Neural cell (in vitro differentiated cells): ENCODE measurements at regions not wholly inside any gene's neighbourhood (a gene's known extent, or its start where the extent isn't known, plus 50 kb on each side); places are given as distances from the start of the nearest gene placed in this dataset.

Experiments used
- H2AFZ ChIP-seq: fragments of 200-600, 300-800 bp; sonication (generic), shearing (Covaris generic); 2 replicates; pipeline ENCODE4 v1.6.0; 2014; ENCODE audit warnings: low read depth, mild to moderate bottlenecking, antibody characterized with exemption, low read length, moderate library complexity
- H3F3A ChIP-seq: fragments of 200-600 bp; shearing (Covaris generic); 2 replicates; pipeline ENCODE4 v1.6.1; 2016; ENCODE audit warnings: mild to moderate bottlenecking, moderate library complexity, mixed read lengths, antibody characterized with exemption, low read length; ENCODE audit not compliant: insufficient read depth, poor library complexity, severe bottlenecking
- H3K27ac ChIP-seq: fragments of 200-600, 300-800 bp; sonication (generic), shearing (Covaris generic); 2 replicates; pipeline ENCODE4 v1.5.1; 2014; ENCODE audit warnings: mild to moderate bottlenecking, low read length, moderate library complexity
- H3K27me3 ChIP-seq: fragments of 300-800, 200-600 bp; sonication (generic), shearing (Covaris generic); 2 replicates; pipeline ENCODE4 v1.6.0; 2014; ENCODE audit warnings: mild to moderate bottlenecking, low read depth, low read length, moderate library complexity; ENCODE audit not compliant: insufficient read depth
- H3K36me3 ChIP-seq: fragments of 300-800, 200-600 bp; sonication (generic), shearing (Covaris generic); 2 replicates; pipeline ENCODE4 v1.5.1; 2014; ENCODE audit warnings: mild to moderate bottlenecking, antibody characterized with exemption, low read length, moderate library complexity; ENCODE audit not compliant: insufficient read depth
- H3K4me2 ChIP-seq: fragments of 300-800, 200-600 bp; sonication (generic), shearing (Covaris generic); 2 replicates; pipeline ENCODE4 v1.6.0; 2014; ENCODE audit warnings: mild to moderate bottlenecking, low read length
- H3K4me3 ChIP-seq: fragments of 300-800, 200-600 bp; sonication (generic), shearing (Covaris generic); 2 replicates; pipeline ENCODE4 v1.5.1; 2014; ENCODE audit warnings: mild to moderate bottlenecking, low read length, moderate library complexity
- H3K79me2 ChIP-seq: fragments of 200-600 bp; shearing (Covaris generic); replicated peaks from 2 replicates; pipeline ENCODE4 v1.6.0; 2014; ENCODE audit warnings: mild to moderate bottlenecking, low read length, moderate library complexity; ENCODE audit not compliant: insufficient read depth
- H3K9ac ChIP-seq: fragments of 300-800, 200-600 bp; sonication (generic), shearing (Covaris generic); 2 replicates; pipeline ENCODE4 v1.6.1; 2016; ENCODE audit warnings: mild to moderate bottlenecking, low read length, mixed read lengths
- H3K9me2 ChIP-seq: fragments of 200-600 bp; shearing (Covaris generic); 2 replicates; pipeline ENCODE4 v1.6.1; 2016; ENCODE audit warnings: mild to moderate bottlenecking, low read length, mixed read lengths; ENCODE audit not compliant: insufficient read depth
- H3K9me3 ChIP-seq: fragments of 200-600, 300-800 bp; sonication (generic), shearing (Covaris generic); 2 replicates; pipeline ENCODE4 v1.6.1; 2016; ENCODE audit warnings: mild to moderate bottlenecking, mixed run types, low read length, moderate library complexity, mixed read lengths
- H4K20me1 ChIP-seq: fragments of 200-600 bp; shearing (Covaris generic); 2 replicates; pipeline ENCODE4 v1.6.1; 2016; ENCODE audit warnings: mild to moderate bottlenecking, mixed run types; ENCODE audit not compliant: insufficient read depth
- EP300 ChIP-seq: fragments of 450-650 bp; conservative IDR thresholded peaks from 2 replicates; pipeline ENCODE4 v1.6.1; 2014; ENCODE audit warnings: antibody characterized with exemption, mild to moderate bottlenecking, moderate library complexity; ENCODE audit not compliant: poor library complexity, severe bottlenecking
- EZH2 ChIP-seq: fragments of 200-600, 300-800 bp; shearing (Covaris generic), sonication (generic); IDR thresholded peaks from 2 replicates; pipeline ENCODE4 v1.6.1; 2014; ENCODE audit warnings: antibody characterized with exemption, low read length, borderline replicate concordance, mild to moderate bottlenecking; ENCODE audit not compliant: insufficient read depth, poor library complexity, severe bottlenecking
- MXI1 ChIP-seq: fragments of 450-650 bp; conservative IDR thresholded peaks from 2 replicates; pipeline ENCODE4 v1.6.1; 2014; ENCODE audit warnings: antibody characterized with exemption, mild to moderate bottlenecking; ENCODE audit not compliant: poor library complexity, severe bottlenecking
- POLR2AphosphoS5 ChIP-seq: IDR thresholded peaks from 2 replicates; pipeline ENCODE4 v1.6.1; 2012
- RAD21 ChIP-seq: fragments of 450-650 bp; conservative IDR thresholded peaks from 2 replicates; pipeline ENCODE4 v1.6.1; 2014; ENCODE audit warnings: antibody characterized with exemption, mild to moderate bottlenecking, moderate library complexity
- REST ChIP-seq: IDR thresholded peaks from 2 replicates; pipeline ENCODE4 v1.6.1; 2012; ENCODE audit warnings: borderline replicate concordance
- SMC3 ChIP-seq: fragments of 450-650 bp; conservative IDR thresholded peaks from 2 replicates; pipeline ENCODE4 v1.6.1; 2014; ENCODE audit warnings: antibody characterized with exemption, mild to moderate bottlenecking, moderate library complexity; ENCODE audit not compliant: poor library complexity
- TAF1 ChIP-seq: IDR thresholded peaks from 2 replicates; pipeline ENCODE4 v1.6.1; 2012; ENCODE audit warnings: low read depth
- TF ChIP-seq, protein P1 (sequence below): fragments of 450-650 bp; IDR thresholded peaks from 2 replicates; pipeline ENCODE4 v1.5.1; 2014; ENCODE audit warnings: antibody characterized with exemption, mild to moderate bottlenecking, moderate library complexity; ENCODE audit not compliant: poor library complexity, severe bottlenecking

GRCh38 chr5:42900734-42901133 lies 89.0 kb upstream of the SELENOP start:
- H3K9me2 ChIP-seq, result no peaks in the 10 kb centered on the region
- no peaks in the 10 kb centered on the region for H4K20me1 ChIP-seq
- no peaks in the 10 kb centered on the region for H3K79me2 ChIP-seq
- no peak overlapping the region for H3K27ac ChIP-seq
- TF ChIP-seq EZH2, result no peak
- no peak for TF ChIP-seq TAF1
- no peaks in the 10 kb centered on the region for H3K27me3 ChIP-seq
- H2AFZ ChIP-seq, result no peak overlapping the region
- no peaks in the 10 kb centered on the region for H3K9me3 ChIP-seq
- no peaks in the 10 kb centered on the region for H3K36me3 ChIP-seq
- H3K4me2 ChIP-seq, result no peak overlapping the region
- H3K4me3 ChIP-seq, result no peak overlapping the region
- H3K9ac ChIP-seq, result no peak overlapping the region
- H3F3A ChIP-seq, result no peaks in the 10 kb centered on the region

DNA sequence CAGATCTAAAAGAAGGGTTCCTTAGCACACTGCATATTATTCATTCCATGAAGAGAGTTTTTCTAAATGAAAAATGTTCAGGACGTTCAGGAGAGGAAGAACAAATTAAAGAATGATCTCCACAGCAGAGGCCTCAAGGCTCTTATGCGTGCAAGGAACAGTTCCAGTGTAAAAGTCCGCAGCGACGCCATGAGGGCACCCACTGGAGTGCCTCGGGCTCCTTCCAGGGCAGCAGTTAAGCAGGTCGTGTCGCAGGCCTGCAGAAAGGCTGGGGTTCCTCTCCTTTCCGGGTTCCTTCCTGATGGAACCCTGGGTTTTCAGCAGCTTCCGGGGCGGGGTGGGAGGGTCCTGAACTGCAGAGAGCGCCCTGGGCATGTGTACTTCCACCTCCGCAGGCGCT lies 87.1 kb upstream of the SELENOP start:
- no peaks in the 10 kb centered on the region for H3K36me3 ChIP-seq
- no peaks in the 10 kb centered on the region for H3F3A ChIP-seq
- H2AFZ ChIP-seq, result no peak overlapping the region
- H3K9ac ChIP-seq, result no peak overlapping the region
- H3K27ac ChIP-seq, result no peak overlapping the region
- H3K79me2 ChIP-seq, result no peaks in the 10 kb centered on the region
- no peaks in the 10 kb centered on the region for H3K9me3 ChIP-seq
- no peak overlapping the region for H3K4me3 ChIP-seq
- H3K27me3 ChIP-seq, result no peaks in the 10 kb centered on the region
- H3K9me2 ChIP-seq, result no peaks in the 10 kb centered on the region
- no peaks in the 10 kb centered on the region for H4K20me1 ChIP-seq
- H3K4me2 ChIP-seq, result no peak overlapping the region
- TF ChIP-seq, protein P1, sequence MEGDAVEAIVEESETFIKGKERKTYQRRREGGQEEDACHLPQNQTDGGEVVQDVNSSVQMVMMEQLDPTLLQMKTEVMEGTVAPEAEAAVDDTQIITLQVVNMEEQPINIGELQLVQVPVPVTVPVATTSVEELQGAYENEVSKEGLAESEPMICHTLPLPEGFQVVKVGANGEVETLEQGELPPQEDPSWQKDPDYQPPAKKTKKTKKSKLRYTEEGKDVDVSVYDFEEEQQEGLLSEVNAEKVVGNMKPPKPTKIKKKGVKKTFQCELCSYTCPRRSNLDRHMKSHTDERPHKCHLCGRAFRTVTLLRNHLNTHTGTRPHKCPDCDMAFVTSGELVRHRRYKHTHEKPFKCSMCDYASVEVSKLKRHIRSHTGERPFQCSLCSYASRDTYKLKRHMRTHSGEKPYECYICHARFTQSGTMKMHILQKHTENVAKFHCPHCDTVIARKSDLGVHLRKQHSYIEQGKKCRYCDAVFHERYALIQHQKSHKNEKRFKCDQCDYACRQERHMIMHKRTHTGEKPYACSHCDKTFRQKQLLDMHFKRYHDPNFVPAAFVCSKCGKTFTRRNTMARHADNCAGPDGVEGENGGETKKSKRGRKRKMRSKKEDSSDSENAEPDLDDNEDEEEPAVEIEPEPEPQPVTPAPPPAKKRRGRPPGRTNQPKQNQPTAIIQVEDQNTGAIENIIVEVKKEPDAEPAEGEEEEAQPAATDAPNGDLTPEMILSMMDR, result no peak
- TF ChIP-seq SMC3 (no peak), REST (no peak), EZH2 (no peak), TAF1 (no peak), RAD21 (no peak), MXI1 (no peak), POLR2AphosphoS5 (no peak), EP300 (no peak)

- H3K9ac ChIP-seq, result no peak overlapping the region
- TF ChIP-seq, protein P1, result no peak
- TF ChIP-seq SMC3 (no peak), EP300 (no peak), REST (no peak)
- no peaks in the 10 kb centered on the region for H3K9me2 ChIP-seq
Observed at GRCh38 chr5:42896523-42896922, 84.8 kb upstream of the SELENOP start.

More at GRCh38 chr5:42896523-42896922, 84.8 kb upstream of the SELENOP start:
- no peaks in the 10 kb centered on the region for H3K36me3 ChIP-seq
- no peaks in the 10 kb centered on the region for H3F3A ChIP-seq
- H3K4me2 ChIP-seq, result no peak overlapping the region
- H3K79me2 ChIP-seq, result no peaks in the 10 kb centered on the region
- no peaks in the 10 kb centered on the region for H3K27me3 ChIP-seq
- H4K20me1 ChIP-seq, result no peaks in the 10 kb centered on the region
- H3K27ac ChIP-seq, result no peak overlapping the region
- no peak overlapping the region for H2AFZ ChIP-seq
- no peak overlapping the region for H3K4me3 ChIP-seq
- H3K9me3 ChIP-seq, result no peaks in the 10 kb centered on the region
